GM06990 (cell line): ENCODE measurements at regions not wholly inside any gene's neighbourhood (a gene's known extent, or its start where the extent isn't known, plus 50 kb on each side); places are given as distances from the start of the nearest gene placed in this dataset.

Source experiments
- DNase-seq: peaks from one replicate; pipeline ENCODE4 v3.0.0-alpha.2; 2011; ENCODE audit not compliant: insufficient read length; ENCODE audit errors: extremely low read depth
- H3K27me3 ChIP-seq: replicated peaks from 2 replicates; pipeline ENCODE4 v1.6.0; 2011; ENCODE audit warnings: low read length; ENCODE audit not compliant: control insufficient read depth, insufficient read depth
- H3K36me3 ChIP-seq: 2 replicates; pipeline ENCODE4 v1.5.1; 2011; ENCODE audit warnings: low read length; ENCODE audit not compliant: control insufficient read depth, insufficient read depth
- H3K4me3 ChIP-seq: replicated peaks from 2 replicates; pipeline ENCODE4 v1.5.1; 2011; ENCODE audit warnings: low read depth, mild to moderate bottlenecking, control low read depth, low read length
- CTCF ChIP-seq: IDR thresholded peaks from 2 replicates; pipeline ENCODE4 v1.5.1; 2011; ENCODE audit warnings: low read length, control low read depth, mild to moderate bottlenecking, inconsistent platforms; ENCODE audit not compliant: insufficient read depth, poor library complexity, severe bottlenecking

- no peak for TF ChIP-seq CTCF
- Histone ChIP-seq H3K4me3 (no peak overlapping the region), H3K27me3 (no peaks in the 10 kb centered on the region), H3K36me3 (no peaks in the 10 kb centered on the region)
- no peak for DNase-seq
Observed at GRCh38 chr12:43245947-43246346, 306.1 kb downstream of the ADAMTS20 start.

GRCh38 chr12:43241986-43242385, 310.0 kb downstream of the ADAMTS20 start:
- no peak for TF ChIP-seq CTCF
- no peaks in the 10 kb centered on the region for H3K36me3 ChIP-seq
- DNase-seq, result no peak
- H3K27me3 ChIP-seq, result no peaks in the 10 kb centered on the region
- H3K4me3 ChIP-seq, result no peak overlapping the region

GRCh38 chr12:43238281-43238680, 313.7 kb downstream of the ADAMTS20 start:
- Histone ChIP-seq H3K4me3 (no peak overlapping the region), H3K27me3 (no peaks in the 10 kb centered on the region), H3K36me3 (no peaks in the 10 kb centered on the region)
- no peak for DNase-seq
- no peak for TF ChIP-seq CTCF

- DNase-seq, result no peak
- Histone ChIP-seq H3K27me3 (no peaks in the 10 kb centered on the region), H3K4me3 (no peak overlapping the region), H3K36me3 (no peaks in the 10 kb centered on the region)
- TF ChIP-seq CTCF, result no peak
Observed at GRCh38 chr12:43237238-43237879, 314.6 kb downstream of the ADAMTS20 start.

GRCh38 chr12:43235721-43236120, 316.3 kb downstream of the ADAMTS20 start:
- no peak for TF ChIP-seq CTCF
- no peak for DNase-seq
- Histone ChIP-seq H3K36me3 (no peaks in the 10 kb centered on the region), H3K4me3 (no peak overlapping the region), H3K27me3 (no peaks in the 10 kb centered on the region)

GRCh38 chr12:43233861-43234260, 318.1 kb downstream of the ADAMTS20 start:
- no peak for DNase-seq
- Histone ChIP-seq H3K27me3 (no peaks in the 10 kb centered on the region), H3K4me3 (no peak overlapping the region), H3K36me3 (no peaks in the 10 kb centered on the region)
- no peak for TF ChIP-seq CTCF
